ENCODE measurements at regions not wholly inside any gene's neighbourhood (a gene's known extent, or its start where the extent isn't known, plus 50 kb on each side); places are given as distances from the start of the nearest gene placed in this dataset.

DNA sequence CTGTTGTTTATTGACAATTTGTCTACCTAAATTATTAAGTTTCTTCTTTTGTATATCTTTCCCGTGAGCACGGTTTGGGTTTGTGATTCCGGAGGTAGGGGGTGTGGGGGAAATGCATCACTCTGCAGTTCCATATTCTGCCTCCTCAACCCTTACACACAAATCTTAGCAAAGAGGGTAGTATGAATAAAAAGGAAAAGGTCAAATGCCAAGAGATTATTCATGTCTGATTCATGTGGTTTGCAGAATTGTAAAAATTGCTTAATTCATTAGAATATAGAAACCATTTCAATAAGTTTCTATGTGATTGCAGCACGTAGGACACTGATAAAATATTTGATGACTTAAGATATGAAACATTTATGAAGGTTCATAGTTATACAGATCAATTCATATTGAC, 601.9 kb downstream of the SEMA5A start:
- TF ChIP-seq REST (IDR thresholded peaks at IDR 0.05; ENCODE audit: low read depth, low read length) (no peak), EP300 (IDR thresholded peaks at IDR 0.05; ENCODE audit: borderline replicate concordance in 1 of 2, low read depth in 1 of 2, low read length in 1 of 2) (no peak), TAF1 (IDR thresholded peaks at IDR 0.05; ENCODE audit: borderline replicate concordance, low read depth, low read length) (no peak), SIN3A (IDR thresholded peaks at IDR 0.05; ENCODE audit: borderline replicate concordance, low read depth, low read length) (no peak), GABPA (IDR thresholded peaks at IDR 0.05; ENCODE audit: low read depth) (no peak), SMC3 (IDR thresholded peaks at IDR 0.05; ENCODE audit: low read depth, low read length) (no peak)
- TF ChIP-seq, protein P1, sequence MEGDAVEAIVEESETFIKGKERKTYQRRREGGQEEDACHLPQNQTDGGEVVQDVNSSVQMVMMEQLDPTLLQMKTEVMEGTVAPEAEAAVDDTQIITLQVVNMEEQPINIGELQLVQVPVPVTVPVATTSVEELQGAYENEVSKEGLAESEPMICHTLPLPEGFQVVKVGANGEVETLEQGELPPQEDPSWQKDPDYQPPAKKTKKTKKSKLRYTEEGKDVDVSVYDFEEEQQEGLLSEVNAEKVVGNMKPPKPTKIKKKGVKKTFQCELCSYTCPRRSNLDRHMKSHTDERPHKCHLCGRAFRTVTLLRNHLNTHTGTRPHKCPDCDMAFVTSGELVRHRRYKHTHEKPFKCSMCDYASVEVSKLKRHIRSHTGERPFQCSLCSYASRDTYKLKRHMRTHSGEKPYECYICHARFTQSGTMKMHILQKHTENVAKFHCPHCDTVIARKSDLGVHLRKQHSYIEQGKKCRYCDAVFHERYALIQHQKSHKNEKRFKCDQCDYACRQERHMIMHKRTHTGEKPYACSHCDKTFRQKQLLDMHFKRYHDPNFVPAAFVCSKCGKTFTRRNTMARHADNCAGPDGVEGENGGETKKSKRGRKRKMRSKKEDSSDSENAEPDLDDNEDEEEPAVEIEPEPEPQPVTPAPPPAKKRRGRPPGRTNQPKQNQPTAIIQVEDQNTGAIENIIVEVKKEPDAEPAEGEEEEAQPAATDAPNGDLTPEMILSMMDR (IDR thresholded peaks at IDR 0.05), result no peak

Data from SK-N-SH (cell line).